NCI-H345 (cell line): ENCODE measurements at regions not wholly inside any gene's neighbourhood (a gene's known extent, or its start where the extent isn't known, plus 50 kb on each side); places are given as distances from the start of the nearest gene placed in this dataset.

Source experiments
- DNase-seq: peaks from one replicate; lab custom pipeline; 2025; lab: John Stamatoyannopoulos, UW

- no peak for DNase-seq
Measured at GRCh38 chr2:37471994-37472393, 127.6 kb downstream of the QPCT start.

- peak; percentile 87 for DNase-seq
Measured at GRCh38 chr2:37472959-37473358, 128.5 kb downstream of the QPCT start.

GRCh38 chr2:37476411-37476810 lies 132.0 kb downstream of the QPCT start:
- no peak for DNase-seq

- DNase-seq: no peak
Measured at GRCh38 chr2:37477921-37478320, 133.5 kb downstream of the QPCT start.

- no peak for DNase-seq
Measured at GRCh38 chr2:37481244-37481643, 136.8 kb downstream of the QPCT start.

GRCh38 chr2:37489041-37489456 lies 144.6 kb downstream of the QPCT start:
- no peak for DNase-seq

- no peak for DNase-seq
Measured at GRCh38 chr2:37489536-37489935, 145.1 kb downstream of the QPCT start.

- no peak for DNase-seq
Measured at GRCh38 chr2:37493425-37493824, 149.0 kb downstream of the QPCT start.

GRCh38 chr2:37499113-37499512 lies 154.7 kb downstream of the QPCT start:
- no peak for DNase-seq

GRCh38 chr2:37500031-37500430 lies 155.6 kb downstream of the QPCT start:
- DNase-seq: no peak

GRCh38 chr2:37501113-37501512 lies 156.7 kb downstream of the QPCT start:
- peak; percentile 65 for DNase-seq

- no peak for DNase-seq
Measured at GRCh38 chr2:37506407-37507050, 162.1 kb downstream of the QPCT start.

- DNase-seq: no peak
Measured at GRCh38 chr2:37507051-37507410, 162.6 kb downstream of the QPCT start.

- DNase-seq: no peak
Measured at GRCh38 chr2:37507703-37508102, 163.3 kb downstream of the QPCT start.

- no peak for DNase-seq
Measured at GRCh38 chr2:37512971-37513370, 158.5 kb downstream of the CDC42EP3 start.

GRCh38 chr2:37523814-37524362 lies 147.6 kb downstream of the CDC42EP3 start:
- DNase-seq: no peak

GRCh38 chr2:37526323-37526722 lies 145.1 kb downstream of the CDC42EP3 start:
- DNase-seq: no peak

GRCh38 chr2:37526856-37527255 lies 144.6 kb downstream of the CDC42EP3 start:
- no peak for DNase-seq

GRCh38 chr2:37527361-37527760 lies 144.1 kb downstream of the CDC42EP3 start:
- peak; percentile 39 for DNase-seq

GRCh38 chr2:37529830-37530415 lies 141.5 kb downstream of the CDC42EP3 start:
- no peak for DNase-seq

GRCh38 chr2:37532503-37532902 lies 138.9 kb downstream of the CDC42EP3 start:
- DNase-seq: no peak

GRCh38 chr2:37537316-37537715 lies 134.1 kb downstream of the CDC42EP3 start:
- no peak for DNase-seq

- DNase-seq: no peak
Measured at GRCh38 chr2:37541516-37541915, 129.9 kb downstream of the CDC42EP3 start.
